NCI-H2196 (cell line): ENCODE measurements at regions not wholly inside any gene's neighbourhood (a gene's known extent, or its start where the extent isn't known, plus 50 kb on each side); places are given as distances from the start of the nearest gene placed in this dataset.
A peak's percentile ranks its signal among the peaks of the same experiment; 100 is the strongest.
"Not testable (repeated sequence)": the region's sequence is repeated elsewhere in the genome, so short reads cannot be mapped to it uniquely, and the experiment has no call there.

Source experiments
- DNase-seq: peaks from one replicate; lab custom pipeline; 2025; ENCODE audit not compliant: unreplicated experiment; lab: John Stamatoyannopoulos, UW

DNA sequence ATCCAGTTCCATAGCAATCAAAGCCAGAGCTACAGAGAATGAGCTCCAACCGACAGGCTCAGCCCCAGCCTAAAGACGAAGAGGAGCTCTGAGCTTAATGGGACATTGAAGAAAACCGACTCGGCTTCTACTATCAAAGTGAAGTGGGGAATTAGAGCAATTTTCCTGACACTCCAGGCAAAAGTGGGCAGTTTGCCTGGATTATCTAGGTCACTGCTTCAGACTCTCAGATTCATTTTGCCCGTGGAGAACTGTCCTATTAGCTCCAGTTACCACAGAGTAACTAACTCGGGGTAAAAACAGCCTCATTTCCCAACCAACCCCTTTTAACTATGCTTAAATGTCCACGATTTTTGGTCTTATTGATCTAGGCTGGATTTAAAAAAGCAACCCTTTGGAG lies 592.1 kb upstream of the NRSN1 start:
- peak; percentile 37 for DNase-seq

DNA sequence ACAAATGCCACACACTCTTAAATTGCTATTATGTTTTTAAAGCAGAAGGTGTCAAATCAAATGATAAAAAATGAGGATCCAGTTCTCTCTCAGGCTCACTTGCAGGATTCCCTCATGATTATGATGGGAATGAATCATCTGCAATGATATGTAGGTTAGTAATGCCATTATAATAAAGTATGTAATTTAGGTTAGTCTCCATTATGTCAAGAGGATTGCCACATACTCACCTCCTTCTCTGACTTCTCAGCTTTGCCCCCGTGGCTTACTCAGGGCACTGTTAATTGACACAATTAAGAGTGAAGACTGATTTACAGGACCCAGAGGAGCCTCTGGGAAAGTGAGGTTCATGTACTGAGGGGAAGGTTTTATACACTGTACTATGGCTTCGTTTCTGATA lies 591.7 kb upstream of the NRSN1 start:
- no peak for DNase-seq

GRCh38 chr6:23535101-23535500 lies 590.9 kb upstream of the NRSN1 start:
- DNase-seq = no peak

DNA sequence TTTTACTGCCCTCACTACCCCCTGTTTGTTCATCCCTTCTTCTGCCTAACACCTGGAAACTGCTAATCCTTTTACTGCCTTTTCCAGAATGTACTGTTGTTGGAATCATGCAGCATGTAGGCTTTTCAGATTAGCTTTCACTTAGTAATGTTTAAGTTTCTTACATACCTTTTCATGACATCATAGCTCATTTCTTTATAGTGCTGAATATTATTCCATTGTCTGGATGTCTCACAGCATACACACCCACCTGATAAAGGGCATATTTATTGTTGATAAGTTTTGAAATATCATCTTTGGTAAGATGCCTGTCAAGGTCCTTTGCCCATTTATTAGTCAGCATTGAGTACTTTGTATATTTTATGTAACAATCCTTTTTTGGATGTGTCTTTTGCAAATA lies 588.2 kb upstream of the NRSN1 start:
- no peak for DNase-seq

- peak; percentile 3 for DNase-seq
Measured at GRCh38 chr6:23547851-23548250, 578.2 kb upstream of the NRSN1 start.

- DNase-seq = not testable (repeated sequence)
Measured at GRCh38 chr6:23554953-23555352, 571.1 kb upstream of the NRSN1 start.

- no peak for DNase-seq
Measured at GRCh38 chr6:23559587-23560343, 566.2 kb upstream of the NRSN1 start.

DNA sequence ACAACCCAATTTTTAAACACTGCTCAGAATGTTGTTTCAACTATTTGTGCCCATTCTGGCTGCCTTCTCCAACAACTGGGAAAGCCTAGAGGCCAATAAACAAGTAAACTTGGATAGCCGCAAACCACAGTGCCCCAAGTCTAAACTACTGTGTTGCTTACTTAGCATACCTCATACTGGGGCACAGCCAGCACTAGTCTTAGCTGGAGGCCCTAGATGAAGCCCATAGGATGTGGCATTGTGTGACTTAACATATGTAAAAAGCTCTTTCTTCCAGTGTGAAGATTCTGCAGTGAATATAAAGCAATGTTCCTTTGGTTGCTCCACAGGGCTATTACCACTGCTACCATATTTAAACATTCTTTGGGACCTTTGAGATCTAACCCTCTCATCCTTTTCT lies 564.3 kb upstream of the NRSN1 start:
- no peak for DNase-seq

GRCh38 chr6:23562554-23562953 lies 563.5 kb upstream of the NRSN1 start:
- DNase-seq = no peak

DNA sequence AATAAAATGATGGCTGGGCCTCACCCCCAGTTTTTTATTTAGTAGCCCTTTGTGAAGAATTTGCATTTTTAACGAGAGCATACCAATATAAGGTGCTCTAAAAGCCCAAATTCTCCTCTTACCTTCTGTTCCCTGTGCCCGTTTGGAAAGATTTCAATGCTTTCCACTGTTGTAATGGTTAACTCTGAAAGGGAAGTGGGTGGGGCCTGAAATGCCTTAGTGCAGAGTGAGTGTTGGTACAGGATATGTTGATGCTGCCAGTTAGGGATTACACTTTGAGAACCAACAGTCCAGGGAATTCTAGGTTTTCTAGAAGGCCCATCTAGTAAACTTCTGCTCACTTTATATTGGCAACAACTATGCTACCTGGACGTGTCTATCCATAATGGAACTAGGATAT lies 562.7 kb upstream of the NRSN1 start:
- no peak for DNase-seq

GRCh38 chr6:23566418-23566817 lies 559.6 kb upstream of the NRSN1 start:
- DNase-seq = no peak

DNA sequence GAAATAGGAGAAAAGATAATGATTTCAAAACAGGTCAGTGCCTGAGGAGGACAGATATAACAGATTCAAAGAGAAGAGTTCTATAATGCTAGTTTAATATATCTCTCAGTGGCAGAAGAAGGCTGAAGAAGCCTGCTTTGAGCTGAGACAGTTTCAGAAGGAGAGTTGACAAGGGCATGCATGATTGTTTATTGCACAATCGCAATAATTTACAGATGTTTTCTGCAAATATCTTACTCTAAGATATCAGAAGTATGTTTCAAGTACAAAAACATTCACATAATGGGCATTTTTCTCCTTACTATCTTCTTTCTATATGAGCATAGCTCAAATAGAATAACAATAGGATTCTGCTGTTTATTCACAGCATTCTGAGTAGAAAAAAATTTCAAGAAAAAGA lies 557.7 kb upstream of the NRSN1 start:
- DNase-seq = no peak

- no peak for DNase-seq
Measured at GRCh38 chr6:23584134-23584763, 541.8 kb upstream of the NRSN1 start.

DNA sequence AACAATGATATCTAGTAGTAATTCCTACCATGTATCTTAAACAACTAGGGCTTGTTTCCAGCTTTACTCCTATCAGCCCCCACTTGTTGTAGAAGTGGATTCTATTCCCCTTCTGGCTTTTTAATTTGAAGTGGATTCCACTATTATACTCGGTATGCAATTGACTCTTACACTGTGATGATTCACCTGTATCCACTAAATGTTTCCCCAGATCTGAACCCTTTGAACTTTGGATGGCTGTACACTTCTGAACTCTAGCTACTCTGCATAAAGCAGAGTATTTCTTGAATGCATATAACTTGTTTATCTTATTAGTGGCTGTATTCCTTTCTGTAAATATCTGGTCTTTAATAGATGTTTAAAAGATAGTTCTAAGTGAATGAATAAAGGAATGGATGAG lies 538.4 kb upstream of the NRSN1 start:
- no peak for DNase-seq

- DNase-seq = no peak
Measured at GRCh38 chr6:23589811-23590210, 536.2 kb upstream of the NRSN1 start.

DNA sequence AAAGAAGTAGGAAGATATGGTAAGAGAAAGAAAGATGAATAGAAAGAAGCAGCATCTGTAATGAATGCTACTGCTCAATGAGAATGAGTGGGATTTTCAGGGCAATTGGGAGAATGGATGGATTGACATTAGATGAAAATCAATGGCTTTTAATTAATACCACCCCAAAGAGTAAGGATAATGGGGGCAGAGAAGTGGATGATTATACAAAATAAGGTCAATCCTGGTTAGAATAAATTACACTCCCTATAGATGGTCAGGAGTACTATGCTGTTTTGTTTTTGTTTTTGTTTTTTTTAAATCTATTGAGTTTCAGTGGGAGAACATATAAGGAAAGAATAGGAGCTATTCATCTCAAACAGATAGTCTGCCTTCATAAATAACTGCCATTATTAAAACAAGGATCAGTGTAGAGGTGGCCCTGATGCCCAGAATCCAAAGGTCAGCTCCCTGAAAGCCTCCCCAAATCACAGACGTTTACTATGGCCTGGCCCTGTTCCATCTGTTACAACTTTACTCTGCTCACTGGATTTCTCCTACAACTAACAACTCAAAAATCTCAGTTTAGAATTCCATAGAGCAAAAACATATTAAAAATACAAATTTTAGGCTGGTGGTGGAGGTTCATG lies 535.4 kb upstream of the NRSN1 start:
- DNase-seq = no peak

DNA sequence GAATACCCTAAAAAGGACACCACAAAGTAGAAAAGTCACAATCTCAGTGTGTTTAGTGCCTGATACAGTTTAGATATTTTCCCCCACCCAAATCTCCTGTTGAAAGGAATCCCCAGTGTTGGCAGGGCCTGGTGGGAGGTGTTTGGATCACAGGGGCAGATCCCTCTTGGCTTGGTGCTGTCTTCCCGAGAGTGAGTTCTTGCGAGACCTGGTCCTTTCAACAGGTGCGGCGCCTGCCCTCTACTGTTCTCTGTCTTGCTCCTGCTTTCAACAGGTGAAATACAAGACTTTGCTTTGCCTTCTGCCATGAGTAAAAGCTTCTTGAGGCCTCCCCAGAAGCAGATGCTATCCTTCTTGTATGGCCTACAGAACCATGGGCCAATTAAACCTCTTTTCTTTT lies 534.3 kb upstream of the NRSN1 start:
- no peak for DNase-seq

DNA sequence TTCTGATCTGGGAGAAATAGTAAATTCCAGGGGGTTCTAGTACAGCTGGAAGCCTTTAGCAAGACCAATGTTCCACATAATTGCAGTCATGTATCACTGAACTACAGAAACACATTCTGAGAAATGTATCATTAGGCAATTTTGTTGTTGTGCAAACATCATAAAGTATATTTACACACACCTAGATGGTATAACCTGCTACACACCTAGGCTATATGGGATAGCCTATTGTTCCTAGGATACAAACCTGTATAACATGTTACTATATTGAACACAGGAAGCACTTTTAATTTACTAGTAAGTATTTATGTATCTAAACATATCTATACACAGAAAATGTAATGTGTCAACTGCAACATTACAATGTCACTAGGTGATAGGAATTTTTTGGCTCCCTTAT lies 525.9 kb upstream of the NRSN1 start:
- no peak for DNase-seq

- DNase-seq = no peak
Measured at GRCh38 chr6:23601811-23602345, 524.1 kb upstream of the NRSN1 start.

- DNase-seq = no peak
Measured at GRCh38 chr6:23608931-23609435, 517.0 kb upstream of the NRSN1 start.

GRCh38 chr6:23611776-23612381 lies 514.1 kb upstream of the NRSN1 start:
- no peak for DNase-seq

- no peak for DNase-seq
Measured at GRCh38 chr6:23618366-23618765, 507.6 kb upstream of the NRSN1 start.
